PC-9 (cell line): ENCODE measurements at regions not wholly inside any gene's neighbourhood (a gene's known extent, or its start where the extent isn't known, plus 50 kb on each side); places are given as distances from the start of the nearest gene placed in this dataset.

Experiments
- CTCF ChIP-seq: fragments of 200-600 bp; sonication (generic); conservative IDR thresholded peaks from 2 replicates; pipeline ENCODE4 v1.6.1; 2017; ENCODE audit warnings: mixed run types, antibody characterized with exemption, mild to moderate bottlenecking, moderate library complexity
- EZH2 ChIP-seq: fragments of 200-600 bp; sonication (generic); IDR thresholded peaks from 2 replicates; pipeline ENCODE4 v1.8.0; 2017; ENCODE audit warnings: antibody characterized with exemption, low read depth

DNA sequence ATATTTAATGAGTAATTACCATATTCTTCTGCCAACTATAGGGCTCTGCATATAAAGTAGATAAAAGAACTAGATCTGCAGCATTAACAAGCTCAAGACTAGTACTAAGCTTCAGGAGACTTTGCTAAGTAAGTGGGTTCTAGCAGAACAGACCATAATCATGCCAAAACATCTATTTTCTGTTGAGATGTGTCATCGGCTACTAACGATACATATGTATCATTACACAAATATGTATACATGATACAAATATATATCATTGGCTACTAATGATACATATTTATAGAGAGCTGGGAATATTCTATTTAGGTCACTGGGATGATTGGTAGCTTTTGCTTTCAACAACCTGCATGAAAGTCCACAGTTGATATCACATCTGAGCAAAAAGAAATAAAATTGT is 185.8 kb upstream of the DCBLD2 start:
- no peak for TF ChIP-seq CTCF
- TF ChIP-seq EZH2, result no peak
